Fibroblast of peridontal ligament (primary cell): ENCODE measurements at regions not wholly inside any gene's neighbourhood (a gene's known extent, or its start where the extent isn't known, plus 50 kb on each side); places are given as distances from the start of the nearest gene placed in this dataset.

Experiments
- DNase-seq: peaks from one replicate; pipeline ENCODE4 v3.0.0-alpha.2; 2010; ENCODE audit errors: extremely low read depth

GRCh38 chr2:219997341-219997851 is 370.0 kb downstream of the SLC4A3 start:
- peak; percentile 17 for DNase-seq

- no peak for DNase-seq
These were observed 370.7 kb downstream of the SLC4A3 start for GRCh38 chr2:219998107-219998506.

GRCh38 chr2:219998714-219999227 is 371.3 kb downstream of the SLC4A3 start:
- no peak for DNase-seq

GRCh38 chr2:220000080-220000479 is 372.6 kb downstream of the SLC4A3 start:
- no peak for DNase-seq

GRCh38 chr2:220000586-220000985 is 373.2 kb downstream of the SLC4A3 start:
- no peak for DNase-seq

- peak; percentile 58 for DNase-seq
These were observed 374.3 kb downstream of the SLC4A3 start for GRCh38 chr2:220001751-220002150.

GRCh38 chr2:220002251-220002650 is 374.8 kb downstream of the SLC4A3 start:
- no peak for DNase-seq

GRCh38 chr2:220002699-220003098 is 375.3 kb downstream of the SLC4A3 start:
- no peak for DNase-seq

- no peak for DNase-seq
These were observed 377.9 kb downstream of the SLC4A3 start for GRCh38 chr2:220005362-220005761.

GRCh38 chr2:220006152-220006621 is 378.8 kb downstream of the SLC4A3 start:
- DNase-seq: peak; percentile 14

GRCh38 chr2:220011859-220012258 is 384.4 kb downstream of the SLC4A3 start:
- DNase-seq: no peak

- DNase-seq: no peak
These were observed 387.5 kb downstream of the SLC4A3 start for GRCh38 chr2:220014961-220015360.

GRCh38 chr2:220015576-220015975 is 388.1 kb downstream of the SLC4A3 start:
- no peak for DNase-seq

GRCh38 chr2:220025207-220025606 is 397.8 kb downstream of the SLC4A3 start:
- no peak for DNase-seq

- DNase-seq: no peak
These were observed 401.6 kb downstream of the SLC4A3 start for GRCh38 chr2:220029013-220029412.

GRCh38 chr2:220033546-220033945 is 406.1 kb downstream of the SLC4A3 start:
- peak; percentile 62 for DNase-seq

GRCh38 chr2:220034426-220035130 is 407.1 kb downstream of the SLC4A3 start:
- DNase-seq: peak; percentile 65

GRCh38 chr2:220036431-220036830 is 409.0 kb downstream of the SLC4A3 start:
- peak; percentile 61 for DNase-seq

GRCh38 chr2:220040346-220040745 is 412.9 kb downstream of the SLC4A3 start:
- no peak for DNase-seq

GRCh38 chr2:220041447-220041846 is 414.0 kb downstream of the SLC4A3 start:
- DNase-seq: no peak

GRCh38 chr2:220043155-220043989 is 415.9 kb downstream of the SLC4A3 start:
- DNase-seq: peak; percentile 45

GRCh38 chr2:220043990-220044335 is 416.5 kb downstream of the SLC4A3 start:
- no peak for DNase-seq

GRCh38 chr2:220044383-220044782 is 417.0 kb downstream of the SLC4A3 start:
- no peak for DNase-seq
